NCI-H146 (cell line): ENCODE measurements at regions not wholly inside any gene's neighbourhood (a gene's known extent, or its start where the extent isn't known, plus 50 kb on each side); places are given as distances from the start of the nearest gene placed in this dataset.

Source experiments
- DNase-seq: peaks from one replicate; lab custom pipeline; 2025; lab: John Stamatoyannopoulos, UW

DNA sequence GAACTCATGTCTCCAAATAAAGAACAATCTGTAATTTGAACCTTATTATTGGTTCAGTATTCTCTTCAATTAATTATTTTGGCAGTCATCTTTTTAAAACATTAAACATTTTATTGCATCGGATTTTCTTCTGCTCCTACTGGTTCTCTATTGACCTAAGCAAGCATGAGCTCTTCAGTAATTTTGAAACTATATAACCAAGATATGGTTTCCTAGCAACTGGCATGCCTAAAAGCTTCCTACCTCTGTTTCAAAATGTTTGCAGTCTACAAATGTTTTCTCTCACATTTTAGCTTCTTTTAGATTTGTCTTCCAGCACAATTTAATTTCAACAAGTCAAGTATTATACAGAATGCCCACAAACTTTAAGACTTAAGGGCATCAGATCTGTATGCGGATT, 371.3 kb downstream of the GPM6A start:
- DNase-seq, result no peak

- DNase-seq, result no peak
These were observed 370.8 kb downstream of the GPM6A start for GRCh38 chr4:175441256-175441655.

GRCh38 chr4:175443547-175443946, 368.5 kb downstream of the GPM6A start:
- DNase-seq, result no peak

DNA sequence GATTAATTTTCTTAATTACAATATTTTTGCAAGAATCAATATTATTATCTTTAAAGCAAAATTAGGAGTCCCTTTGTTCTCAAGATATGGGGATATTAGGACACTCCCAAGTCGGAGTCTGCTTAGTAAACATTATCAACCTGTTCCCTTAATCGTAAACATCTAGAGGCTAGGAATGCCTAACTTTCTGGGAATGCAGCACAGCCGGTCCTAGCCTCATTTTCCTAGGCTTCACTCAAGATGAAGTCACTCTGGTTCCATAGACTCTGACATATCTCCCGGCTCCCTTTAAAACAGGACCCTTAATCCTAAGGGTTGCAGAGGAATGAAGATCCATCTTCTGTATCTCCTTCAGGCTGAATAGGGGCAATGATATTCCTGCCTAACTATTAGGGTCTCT, 367.6 kb downstream of the GPM6A start:
- DNase-seq, result no peak

DNA sequence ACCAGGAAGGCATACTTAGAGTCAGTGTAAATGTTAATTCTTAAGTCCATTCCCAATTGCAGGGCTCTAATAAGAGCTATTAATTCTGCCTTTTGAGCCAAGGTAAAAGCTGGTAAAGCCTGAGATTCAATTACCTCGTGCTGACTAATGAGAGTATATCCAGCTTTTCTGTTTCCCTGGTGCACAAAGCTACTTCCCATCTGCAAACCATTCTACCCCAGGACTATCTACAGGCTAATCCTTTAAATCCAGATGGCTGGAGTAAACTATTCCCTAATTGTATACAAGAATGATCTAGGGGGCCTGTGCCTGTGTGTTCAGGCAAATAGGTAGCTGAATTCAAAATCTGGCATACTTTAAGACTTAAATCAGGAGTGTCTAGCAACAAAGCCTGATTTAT, 365.0 kb downstream of the GPM6A start:
- DNase-seq, result no peak

DNA sequence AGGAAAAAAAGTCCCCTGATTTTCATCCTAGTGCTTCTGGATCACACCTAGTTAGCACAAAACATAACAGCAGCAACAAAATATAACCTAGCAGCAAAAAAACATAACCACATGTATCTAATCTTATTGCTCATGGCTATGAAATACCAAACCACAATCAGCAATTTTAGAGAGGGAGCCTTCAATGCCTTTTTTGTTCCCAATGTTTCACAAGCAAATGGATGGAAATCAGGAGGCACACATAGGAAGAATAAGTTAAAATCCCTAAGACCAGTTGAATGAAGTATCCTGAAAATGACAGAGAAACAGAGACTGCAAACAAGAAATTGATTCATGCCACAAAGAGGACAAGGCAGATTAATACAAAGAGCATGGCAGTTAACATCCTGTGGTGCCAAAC, 361.6 kb downstream of the GPM6A start:
- DNase-seq, result no peak

- no peak for DNase-seq
These were observed 360.7 kb downstream of the GPM6A start for GRCh38 chr4:175451238-175451965.

GRCh38 chr4:175453456-175453855, 358.6 kb downstream of the GPM6A start:
- no peak for DNase-seq

- DNase-seq, result no peak
These were observed 355.9 kb downstream of the GPM6A start for GRCh38 chr4:175456131-175456530.

DNA sequence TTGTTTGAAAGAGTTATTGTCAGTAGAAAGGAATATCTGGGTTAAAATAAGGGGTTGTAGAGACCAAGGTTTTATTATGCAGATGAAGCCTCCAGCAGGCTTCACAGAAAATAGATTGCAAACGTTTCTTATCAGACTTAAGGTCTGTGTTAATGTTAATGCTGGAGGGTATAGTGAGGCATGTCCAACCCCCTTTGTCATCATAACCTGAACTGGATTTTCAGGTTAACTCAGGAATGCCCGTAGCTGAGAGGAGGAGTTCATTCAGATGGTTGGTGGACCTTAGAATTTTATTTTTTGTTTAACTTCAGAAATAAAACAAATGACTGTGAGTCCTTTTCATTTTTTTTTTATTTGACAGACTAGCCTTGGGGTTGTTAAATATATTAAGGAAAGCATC, 354.1 kb downstream of the GPM6A start:
- DNase-seq, result no peak

DNA sequence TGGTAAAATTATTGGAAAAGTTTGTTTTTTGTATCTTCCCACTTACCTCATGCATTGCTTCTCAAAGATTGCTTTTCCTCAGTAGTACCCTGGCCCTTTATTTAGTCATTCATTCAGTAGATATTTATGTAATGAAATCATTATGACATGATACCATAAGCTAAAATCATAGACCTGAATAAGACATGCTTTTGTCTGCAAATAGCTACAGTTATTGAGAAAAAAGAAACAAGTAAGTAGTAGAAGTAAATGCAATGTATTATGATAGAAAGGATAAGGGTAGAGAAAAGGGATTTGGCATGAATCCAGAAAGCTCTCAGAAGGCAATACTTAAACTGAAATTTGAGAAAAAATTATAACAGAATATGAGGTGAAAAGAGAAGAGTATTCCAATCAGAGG, 352.5 kb downstream of the GPM6A start:
- no peak for DNase-seq

DNA sequence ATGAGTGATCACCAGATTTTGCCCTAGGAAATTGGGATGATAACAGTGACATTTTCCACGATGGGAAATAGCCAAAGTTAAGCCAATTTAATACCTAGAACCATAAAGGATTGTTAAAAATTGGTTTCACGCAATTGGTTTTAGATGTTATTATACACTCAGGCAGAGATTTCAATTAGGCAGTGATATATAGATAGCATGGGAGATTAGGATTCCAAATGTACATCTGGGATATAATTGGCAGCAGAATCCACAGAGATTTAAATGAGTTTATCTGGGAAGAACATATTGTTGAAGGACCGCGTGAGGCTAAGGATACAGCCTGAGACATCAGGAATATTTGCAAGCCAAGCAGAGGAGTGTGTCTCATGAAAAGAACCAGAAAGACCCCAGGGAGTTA, 351.6 kb downstream of the GPM6A start:
- DNase-seq, result no peak

- no peak for DNase-seq
These were observed 342.6 kb downstream of the GPM6A start for GRCh38 chr4:175469514-175469913.

DNA sequence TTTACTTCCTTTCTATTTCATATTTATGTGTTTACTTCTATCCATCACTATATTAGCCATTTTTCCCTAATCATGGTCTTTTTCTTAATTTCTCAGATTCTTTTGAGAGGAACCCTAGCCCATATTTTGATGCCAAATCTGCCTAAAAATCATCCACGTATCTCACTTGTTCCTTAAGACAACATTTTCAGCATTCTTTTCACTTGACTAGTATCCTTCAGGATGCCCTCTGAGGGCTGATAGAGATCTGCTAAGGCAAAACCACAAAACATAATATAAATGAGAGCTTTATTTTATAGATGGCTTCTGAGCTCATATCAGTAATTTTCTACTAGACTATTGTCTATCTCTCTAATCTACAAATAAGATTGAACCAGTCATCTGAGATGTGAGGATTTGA, 341.9 kb downstream of the GPM6A start:
- no peak for DNase-seq

DNA sequence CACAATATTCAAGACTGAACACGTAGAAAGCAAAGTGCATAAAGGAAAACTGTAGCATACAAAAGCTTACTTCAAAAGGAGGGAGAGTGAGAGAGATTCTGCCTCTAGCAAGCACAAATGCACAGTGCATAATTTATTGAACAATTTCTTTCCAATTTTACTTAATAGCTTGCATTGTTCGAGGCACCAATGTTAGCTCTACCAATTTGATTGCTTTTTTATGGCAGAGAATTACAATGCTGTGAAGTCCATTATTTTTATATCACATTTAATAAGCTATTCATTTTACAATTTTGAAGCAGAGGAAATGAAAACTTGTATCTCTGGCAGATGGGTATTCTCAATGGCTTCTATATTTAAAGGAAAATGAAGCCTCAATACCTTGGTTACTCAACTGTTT, 331.7 kb downstream of the GPM6A start:
- no peak for DNase-seq

DNA sequence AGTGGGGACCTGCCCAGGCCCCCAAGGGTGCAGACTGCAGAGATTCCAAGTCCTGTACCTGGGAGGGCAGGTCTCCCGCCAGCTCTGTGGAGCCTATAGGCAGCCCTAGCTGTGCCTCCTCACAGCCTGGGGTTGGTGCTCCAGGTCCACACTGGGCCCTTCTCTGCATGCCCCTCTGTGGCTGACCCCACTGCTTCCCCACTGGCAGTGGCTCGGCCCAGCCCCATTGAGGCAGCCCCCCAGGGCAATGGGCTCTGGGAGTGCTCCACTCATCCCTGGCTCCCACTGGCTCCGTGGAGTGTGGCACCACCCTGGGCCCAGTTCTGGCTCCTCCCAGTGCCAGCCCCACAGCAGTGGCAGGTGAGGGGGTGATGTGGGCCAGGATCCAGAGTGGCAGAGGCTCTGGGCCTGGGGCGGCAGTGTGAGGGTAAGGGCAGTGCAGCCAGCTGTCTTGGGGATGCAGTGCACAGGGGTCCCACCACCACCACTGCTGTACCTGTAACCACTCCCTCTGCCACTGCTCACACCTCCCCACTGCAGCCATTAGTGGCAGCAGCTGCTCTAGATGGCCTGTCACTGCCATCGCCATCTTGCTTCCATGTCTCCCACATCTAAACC, 312.2 kb downstream of the GPM6A start:
- no peak for DNase-seq

GRCh38 chr4:175504318-175504717, 307.7 kb downstream of the GPM6A start:
- DNase-seq, result no peak

DNA sequence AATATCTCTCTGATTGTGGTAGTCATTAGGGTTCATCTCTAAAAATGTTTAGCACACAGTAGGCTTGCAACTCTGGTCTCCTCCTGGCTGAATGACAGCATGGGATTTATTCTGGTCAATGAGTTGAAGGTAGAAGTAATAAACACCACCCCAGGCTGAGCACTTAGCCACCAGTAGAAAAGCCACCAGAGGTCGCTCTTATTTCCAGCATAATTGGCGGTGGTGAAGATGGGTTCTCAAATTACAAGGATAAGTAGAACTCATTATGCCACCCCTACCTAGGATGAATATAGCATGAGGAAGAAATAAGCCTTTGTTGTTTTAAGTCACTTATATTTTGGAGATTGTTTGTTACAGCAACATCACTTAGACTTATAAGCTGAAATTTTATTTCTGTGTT, 302.7 kb downstream of the GPM6A start:
- no peak for DNase-seq

DNA sequence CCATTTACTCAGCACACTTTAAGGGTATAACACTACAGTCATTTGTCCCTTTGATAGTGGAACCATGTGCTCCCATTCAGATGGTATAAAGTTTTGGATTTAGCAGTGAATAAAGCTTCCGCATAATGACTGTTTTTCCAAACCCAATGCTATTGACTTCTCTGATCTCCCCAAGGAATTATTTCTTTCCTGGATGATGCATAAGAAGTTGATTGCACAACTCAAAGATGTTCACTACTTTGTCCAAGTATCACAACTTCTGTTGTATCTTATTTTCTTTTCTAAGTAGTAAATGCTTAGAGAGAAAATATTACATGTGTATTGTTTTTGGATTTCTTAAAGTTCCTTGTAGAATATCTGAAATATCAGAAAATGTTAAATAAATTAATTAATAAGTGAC, 300.2 kb downstream of the GPM6A start:
- DNase-seq, result no peak

GRCh38 chr4:175514174-175514573, 297.9 kb downstream of the GPM6A start:
- DNase-seq, result no peak

DNA sequence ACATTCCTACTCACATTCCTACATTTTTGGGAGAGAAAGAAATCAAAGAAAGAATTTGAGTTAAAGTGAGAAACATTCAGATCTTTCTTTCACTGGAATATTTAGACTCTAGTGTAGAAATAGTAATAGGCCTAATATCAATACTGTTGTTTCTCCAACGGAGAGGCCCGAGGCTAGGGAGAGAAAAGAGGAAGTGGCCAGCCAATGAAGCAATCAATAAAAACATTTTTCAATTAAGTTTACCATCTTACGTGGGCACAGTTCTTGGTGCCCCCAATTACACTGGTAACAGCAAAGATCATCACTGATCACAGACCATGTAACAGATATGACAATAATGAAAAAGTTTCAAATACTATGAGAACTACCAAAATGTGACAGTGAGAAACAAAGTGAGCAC, 281.4 kb downstream of the GPM6A start:
- no peak for DNase-seq

DNA sequence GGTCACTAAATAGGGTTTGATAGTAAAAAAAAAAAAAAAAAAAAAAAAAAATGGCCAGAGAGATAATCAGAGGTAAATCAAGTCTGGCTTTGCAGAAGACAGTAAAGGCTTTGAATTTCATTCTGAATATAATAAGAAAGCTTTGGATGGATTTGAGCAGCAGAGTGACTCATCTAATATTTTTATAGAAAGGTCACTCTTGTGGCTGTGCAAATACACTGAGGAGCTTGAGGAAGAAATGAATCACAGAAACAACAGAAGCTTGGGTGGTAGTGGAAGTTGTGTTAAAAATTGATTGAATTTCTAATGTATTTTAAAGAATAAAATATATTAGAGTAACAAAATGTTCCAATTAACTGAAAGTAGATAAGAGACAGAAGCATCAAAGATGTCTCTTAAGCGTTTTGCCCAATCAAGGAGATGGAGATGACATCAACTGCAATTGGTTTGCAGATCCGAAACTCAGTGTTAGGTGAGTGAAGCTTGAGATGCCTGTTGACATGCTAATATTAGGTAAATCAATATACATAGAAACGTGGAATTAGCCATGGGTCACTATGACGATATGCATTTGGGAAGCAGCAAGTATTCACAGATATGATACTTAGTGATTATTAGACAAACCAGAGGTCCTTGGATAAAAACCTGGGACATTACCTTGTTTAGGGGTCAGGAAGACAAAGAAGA, 280.5 kb downstream of the GPM6A start:
- no peak for DNase-seq

DNA sequence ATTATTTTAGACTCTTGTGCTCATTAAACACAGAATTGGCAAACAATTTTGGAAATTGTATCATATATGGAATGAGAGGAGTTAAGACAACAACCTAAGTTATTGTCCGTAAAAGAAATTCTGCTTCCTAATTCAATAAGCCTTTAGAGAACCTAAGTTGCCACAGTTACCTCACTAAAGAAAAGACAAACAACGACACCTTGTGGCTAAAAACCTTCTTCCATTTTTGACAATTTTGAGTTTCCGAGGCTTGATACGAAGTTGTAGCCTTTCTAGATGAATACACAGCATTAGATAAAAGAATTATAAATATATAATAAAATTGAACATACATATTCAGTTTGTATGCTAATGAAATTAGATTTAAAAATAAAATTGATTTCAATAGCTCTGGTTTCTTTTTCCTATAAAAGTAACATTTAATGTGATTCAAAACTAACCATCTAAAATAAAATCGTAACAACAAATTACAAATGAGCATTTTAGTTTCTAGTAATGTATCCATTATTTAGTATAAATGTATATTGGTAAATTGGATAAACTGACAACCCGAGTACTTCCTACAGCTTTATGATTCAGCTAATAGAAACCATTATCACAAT, 275.1 kb downstream of the GPM6A start:
- DNase-seq, result no peak
